Natural killer cell (primary cell): ENCODE measurements at regions not wholly inside any gene's neighbourhood (a gene's known extent, or its start where the extent isn't known, plus 50 kb on each side); places are given as distances from the start of the nearest gene placed in this dataset.

Experiments used
- ATAC-seq, 3 donors: fragments of 150-1000 bp in 2 of 3; fragments of 200-7000 bp in 1 of 3; cut with Tn5 transposase; 1 replicate in 1 of 3; 2 replicates in 2 of 3; pipeline ENCODE4 v1.10.0; 2021; ENCODE audit warnings: mild to moderate bottlenecking in 2 of 3, moderate library complexity in 2 of 3
- DNase-seq, 2 donors: peaks; one replicate each; pipeline versions ENCODE4 v3.0.0 to v3.0.0-alpha.2; 2013 to 2021; ENCODE audit warnings: mixed read lengths in 1 of 2
- H3K27ac ChIP-seq: one replicate; pipeline ENCODE4 v1.5.1; 2013; ENCODE audit warnings: mild to moderate bottlenecking, low read length
- H3K27me3 ChIP-seq: one replicate; pipeline ENCODE4 v1.6.1; 2013; ENCODE audit warnings: low read length; ENCODE audit not compliant: control insufficient read depth, insufficient read depth
- H3K36me3 ChIP-seq: one replicate; pipeline ENCODE4 v1.6.1; 2013; ENCODE audit warnings: low read length; ENCODE audit not compliant: control insufficient read depth, insufficient read depth
- H3K4me1 ChIP-seq: one replicate; pipeline ENCODE4 v1.6.1; 2013; ENCODE audit warnings: low read length; ENCODE audit not compliant: control insufficient read depth, insufficient read depth
- H3K4me3 ChIP-seq: one replicate; pipeline ENCODE4 v1.5.1; 2013; ENCODE audit warnings: low read length
- H3K9me3 ChIP-seq: one replicate; pipeline ENCODE4 v1.6.1; 2013; ENCODE audit warnings: low read length; ENCODE audit not compliant: control insufficient read depth, insufficient read depth
- H3K27ac Mint-ChIP-seq, 2 donors: one replicate each; pipeline ENCODE4 v1.8.0; 2022; ENCODE audit warnings: mild to moderate bottlenecking in 2 of 2, mixed read lengths in 2 of 2, moderate library complexity in 1 of 2
- H3K27me3 Mint-ChIP-seq, 2 donors: one replicate each; pipeline ENCODE4 v1.8.0; 2022; ENCODE audit warnings: low read depth in 2 of 2, mixed read lengths in 2 of 2
- H3K36me3 Mint-ChIP-seq: one replicate; pipeline ENCODE4 v1.8.0; 2022; ENCODE audit warnings: mixed read lengths
- H3K4me1 Mint-ChIP-seq, 2 donors: one replicate each; pipeline ENCODE4 v1.8.0; 2022; ENCODE audit warnings: mixed read lengths in 2 of 2
- H3K4me3 Mint-ChIP-seq: one replicate; pipeline ENCODE4 v1.8.0; 2022; ENCODE audit warnings: mild to moderate bottlenecking, moderate library complexity, mixed read lengths
- H3K9me3 Mint-ChIP-seq, 2 donors: one replicate each; pipeline ENCODE4 v1.8.0; 2022; ENCODE audit warnings: mixed read lengths in 2 of 2
- CTCF ChIP-seq: fragments of 200-600 bp; IDR thresholded peaks from one replicate; pipeline ENCODE4 v1.8.0; 2022; ENCODE audit warnings: antibody characterized with exemption
- WGBS: methylation state at CpG from one replicate; pipeline ENCODE4 v1.1.7; 2013; ENCODE audit warnings: missing lambda C conversion rate; ENCODE audit not compliant: insufficient coverage; 5-methylcytosine and 5-hydroxymethylcytosine counted together
- intact Hi-C: fragments of 100-400 bp; cut with micrococcal nuclease; formaldehyde crosslinking; loops from one replicate; pipeline ENCODE4 v1.14.2; 2022

- Histone ChIP-seq H3K9me3 (no peaks in the 10 kb centered on the region), H3K4me1 (no peaks in the 10 kb centered on the region), H3K27ac (no peak overlapping the region), H3K4me3 (no peak overlapping the region), H3K36me3 (no peaks in the 10 kb centered on the region), H3K27me3 (no peaks in the 10 kb centered on the region)
- ATAC-seq, result no peak
- WGBS, result 100% methylated on average over 2 of the region's 3 CpGs
- no peak for DNase-seq
- Mint-ChIP-seq H3K4me1 (peaks cover 0 to 3% of the 10 kb centered on the region in 2 donors), H3K27ac (no peak overlapping the region), H3K27me3 (no peaks in the 10 kb centered on the region), H3K36me3 (no peaks in the 10 kb centered on the region), H3K9me3 (no peaks in the 10 kb centered on the region), H3K4me3 (no peak overlapping the region)
- intact Hi-C loops, result no loop called here
- no peak for TF ChIP-seq CTCF
Observed at GRCh38 chr5:89283728-89284493, 400.9 kb upstream of the MEF2C start.

DNA sequence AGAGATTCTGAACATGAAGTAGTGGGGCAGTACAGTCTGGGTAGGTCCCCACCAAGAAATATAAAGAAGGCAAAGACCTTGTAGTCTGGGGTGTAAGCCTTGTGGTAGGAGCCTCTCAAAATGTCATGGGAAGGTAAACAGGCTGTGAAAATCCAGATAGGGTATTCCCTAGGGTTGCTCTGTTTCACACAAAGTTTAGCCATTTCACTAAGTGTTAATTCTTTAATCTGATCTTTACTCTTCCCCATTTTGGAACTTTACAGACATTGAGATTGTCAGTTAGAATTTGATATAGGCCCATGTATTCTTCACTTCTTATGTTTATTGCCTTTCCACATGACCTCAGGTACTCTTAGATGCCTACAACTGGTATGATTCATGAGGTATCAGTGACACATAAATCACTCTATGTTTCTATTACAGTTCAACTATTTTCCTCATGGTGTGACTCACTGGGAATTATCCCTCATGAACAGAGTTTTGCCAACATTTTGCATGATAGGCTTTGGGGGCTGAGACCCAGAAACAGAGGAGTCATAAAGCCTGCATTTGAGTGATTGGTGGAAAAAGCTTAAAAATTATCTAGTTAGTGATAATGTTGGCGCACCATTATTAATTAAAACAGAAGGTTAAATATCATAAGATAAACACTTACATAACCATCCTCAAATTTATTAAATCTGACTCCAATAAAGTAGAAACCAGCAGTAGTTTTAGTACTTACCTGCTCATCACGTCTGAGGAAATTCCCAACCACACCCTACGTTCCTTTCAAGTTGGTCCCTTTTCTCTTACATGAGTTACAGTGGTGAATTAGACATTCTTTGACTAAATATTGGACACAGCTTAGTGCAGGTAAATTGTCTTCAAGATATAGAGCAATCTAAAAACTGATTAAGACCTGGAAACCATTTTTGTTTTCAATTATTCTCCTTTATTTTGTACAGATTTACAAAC is 399.8 kb upstream of the MEF2C start:
- Mint-ChIP-seq H3K9me3 (no peaks in the 10 kb centered on the region), H3K27me3 (no peaks in the 10 kb centered on the region), H3K4me1 (peaks cover 0 to 3% of the 10 kb centered on the region in 2 donors), H3K27ac (no peak overlapping the region), H3K36me3 (no peaks in the 10 kb centered on the region), H3K4me3 (no peak overlapping the region)
- ATAC-seq (no peak), DNase-seq (no peak)
- WGBS, result no CpG with 5 or more reads among the region's 3 CpGs
- no peak overlapping the region for H3K27ac ChIP-seq
- intact Hi-C loops, result no loop called here
- H3K9me3 ChIP-seq, result no peaks in the 10 kb centered on the region
- H3K4me1 ChIP-seq, result no peaks in the 10 kb centered on the region
- H3K36me3 ChIP-seq, result no peaks in the 10 kb centered on the region
- H3K27me3 ChIP-seq, result no peaks in the 10 kb centered on the region
- TF ChIP-seq CTCF, result no peak
- H3K4me3 ChIP-seq, result no peak overlapping the region

- Histone ChIP-seq H3K4me1 (no peaks in the 10 kb centered on the region), H3K27ac (no peak overlapping the region), H3K9me3 (no peaks in the 10 kb centered on the region), H3K4me3 (no peak overlapping the region), H3K27me3 (no peaks in the 10 kb centered on the region), H3K36me3 (no peaks in the 10 kb centered on the region)
- Mint-ChIP-seq H3K4me3 (no peak overlapping the region), H3K4me1 (peaks cover 0 to 3% of the 10 kb centered on the region in 2 donors), H3K36me3 (no peaks in the 10 kb centered on the region), H3K9me3 (peaks cover 0 to 2% of the 10 kb centered on the region in 2 donors), H3K27ac (no peak overlapping the region), H3K27me3 (no peaks in the 10 kb centered on the region)
- intact Hi-C loops, result no loop called here
- no peak for TF ChIP-seq CTCF
- 78% methylated on average over 2 of the region's 3 CpGs for WGBS
- DNase-seq (no peak), ATAC-seq (no peak)
Observed at GRCh38 chr5:89281766-89282553, 399.0 kb upstream of the MEF2C start.
